ENCODE measurements at regions not wholly inside any gene's neighbourhood (a gene's known extent, or its start where the extent isn't known, plus 50 kb on each side); places are given as distances from the start of the nearest gene placed in this dataset.
A peak's percentile ranks its signal among the peaks of the same experiment; 100 is the strongest.
"Not testable (repeated sequence)": the region's sequence is repeated elsewhere in the genome, so short reads cannot be mapped to it uniquely, and the experiment has no call there.

DNA sequence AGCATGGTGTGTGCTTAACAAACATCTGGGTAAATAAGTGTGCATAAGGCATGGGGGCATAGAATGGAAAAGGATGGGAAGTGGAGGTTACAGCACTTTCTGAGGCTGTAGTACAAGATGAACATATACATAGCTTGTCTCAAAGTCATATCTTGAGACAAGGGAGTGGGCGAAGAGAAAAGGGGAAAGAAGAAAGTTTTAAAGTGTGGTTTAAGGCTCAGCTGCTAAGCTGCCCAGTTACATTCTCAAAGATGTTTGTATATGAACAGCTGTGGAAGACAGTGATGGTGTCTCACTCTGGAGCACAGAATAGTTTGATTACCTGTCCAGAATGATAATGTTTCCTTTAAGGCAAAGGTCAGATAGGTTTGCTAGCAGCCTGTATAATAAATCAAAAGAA is 61.9 kb upstream of the LANCL2 start:
- no peak for DNase-seq (ENCODE audit: low read depth in 2 of 2)

DNA sequence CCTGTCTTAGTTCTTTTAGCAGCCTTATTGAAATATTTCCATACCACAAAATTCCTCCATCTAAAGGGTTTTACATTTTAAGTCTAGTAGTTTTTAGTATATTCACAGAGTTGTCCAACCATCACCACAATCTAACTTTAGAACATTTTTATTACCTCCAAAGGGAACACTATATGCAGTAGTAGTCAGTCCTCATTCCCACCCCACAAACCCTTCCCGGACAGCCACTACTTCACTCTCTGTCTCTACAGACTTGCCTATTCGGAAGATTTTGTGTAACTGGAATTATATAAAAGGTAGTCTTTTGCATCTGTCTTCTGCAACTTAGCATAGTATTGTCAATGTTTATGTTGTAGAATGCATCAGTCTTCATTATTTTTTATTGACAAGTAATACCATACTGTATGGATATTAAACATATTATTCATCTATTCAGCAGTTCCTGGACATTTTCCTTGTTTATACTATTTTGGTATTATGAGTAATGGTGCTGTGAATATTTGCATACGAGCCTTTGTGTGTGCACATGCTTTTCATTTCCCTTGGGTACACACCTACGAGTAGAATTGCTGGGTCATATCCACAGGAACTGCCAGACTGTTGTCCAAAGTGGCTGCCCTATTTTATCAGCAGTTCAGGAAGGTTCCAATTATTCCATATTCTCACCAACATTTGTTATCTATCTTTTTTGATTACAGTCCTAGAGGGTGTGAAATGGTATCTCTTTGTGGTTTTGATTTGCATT is 60.9 kb upstream of the LANCL2 start:
- no peak for DNase-seq (ENCODE audit: low read depth in 2 of 2)

DNA sequence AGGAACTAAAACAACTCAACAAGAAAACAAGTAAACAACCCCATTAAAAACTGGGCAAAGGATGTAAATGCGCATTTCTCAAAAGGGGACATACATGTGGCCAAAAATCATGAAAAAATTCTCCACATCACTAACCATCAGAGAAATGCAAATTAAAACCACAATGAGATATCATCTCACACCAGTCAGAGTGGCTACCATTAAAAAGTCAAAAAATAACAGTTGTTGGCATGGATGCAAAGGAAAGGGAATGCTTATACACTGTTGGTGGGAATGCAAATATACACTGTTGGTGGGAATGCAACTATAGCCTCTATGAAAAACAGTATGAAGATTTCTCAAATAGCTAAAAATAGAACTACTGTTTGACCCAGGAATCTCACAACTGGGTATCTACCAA is 60.0 kb upstream of the LANCL2 start:
- no peak for DNase-seq (ENCODE audit: low read depth in 2 of 2)

DNA sequence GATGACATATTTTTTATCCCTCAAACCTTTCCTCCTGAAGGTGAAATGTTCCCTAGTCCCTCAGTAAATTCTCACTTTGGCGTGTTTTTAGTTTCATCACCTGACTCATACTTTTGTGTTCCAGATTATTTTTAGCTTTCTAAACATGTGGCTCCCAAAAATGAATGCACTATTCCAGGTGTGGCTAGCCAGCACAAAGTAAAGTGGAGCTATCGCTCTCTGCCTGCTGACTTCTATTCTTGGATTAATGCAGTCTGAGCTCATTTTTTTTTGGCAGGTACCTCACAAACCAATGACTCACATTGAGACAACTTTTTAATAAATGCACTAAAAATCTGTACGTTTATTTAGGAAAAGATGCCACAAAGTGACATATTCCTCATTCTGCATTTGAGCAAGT is 58.8 kb upstream of the LANCL2 start:
- no peak for DNase-seq (ENCODE audit: low read depth in 2 of 2)

DNA sequence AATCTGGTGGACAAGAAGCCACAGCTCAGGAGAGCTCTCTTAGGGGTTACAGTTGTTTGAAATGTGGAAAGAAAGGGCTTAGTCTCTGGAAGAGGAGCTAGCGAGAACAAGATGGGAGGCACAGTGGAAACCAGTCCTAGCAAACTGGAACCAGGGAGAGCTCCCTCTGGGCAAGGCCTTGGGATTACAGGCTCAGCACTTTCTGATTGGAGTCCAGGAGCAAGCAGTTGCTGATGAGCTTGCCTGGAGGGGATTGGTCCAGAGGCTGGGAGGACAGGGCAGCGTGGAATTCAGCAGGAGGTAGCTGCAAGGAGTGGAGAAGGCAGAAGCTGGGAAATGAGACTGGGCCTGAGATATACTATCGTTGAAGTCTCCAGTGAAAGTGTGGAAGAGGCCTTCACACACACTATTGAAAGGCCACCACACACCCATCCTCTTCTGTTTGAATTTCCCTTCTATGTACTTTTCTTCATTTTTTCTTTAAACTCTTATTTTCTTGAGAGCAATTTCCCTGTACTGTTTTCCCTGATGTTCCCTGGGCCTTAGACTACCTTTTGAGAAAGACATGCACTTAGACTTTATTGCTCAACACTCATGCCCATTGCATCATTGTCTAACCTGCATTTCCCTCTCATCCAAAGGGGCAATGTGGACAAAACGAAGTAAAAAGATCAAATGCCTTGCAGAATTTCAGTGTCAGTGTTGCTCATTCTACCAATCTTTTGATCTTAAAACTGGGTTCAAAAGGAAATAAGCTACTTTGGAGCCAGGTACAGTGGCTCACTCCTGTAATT is 57.8 kb upstream of the LANCL2 start:
- no peak for DNase-seq (ENCODE audit: low read depth in 2 of 2)

DNA sequence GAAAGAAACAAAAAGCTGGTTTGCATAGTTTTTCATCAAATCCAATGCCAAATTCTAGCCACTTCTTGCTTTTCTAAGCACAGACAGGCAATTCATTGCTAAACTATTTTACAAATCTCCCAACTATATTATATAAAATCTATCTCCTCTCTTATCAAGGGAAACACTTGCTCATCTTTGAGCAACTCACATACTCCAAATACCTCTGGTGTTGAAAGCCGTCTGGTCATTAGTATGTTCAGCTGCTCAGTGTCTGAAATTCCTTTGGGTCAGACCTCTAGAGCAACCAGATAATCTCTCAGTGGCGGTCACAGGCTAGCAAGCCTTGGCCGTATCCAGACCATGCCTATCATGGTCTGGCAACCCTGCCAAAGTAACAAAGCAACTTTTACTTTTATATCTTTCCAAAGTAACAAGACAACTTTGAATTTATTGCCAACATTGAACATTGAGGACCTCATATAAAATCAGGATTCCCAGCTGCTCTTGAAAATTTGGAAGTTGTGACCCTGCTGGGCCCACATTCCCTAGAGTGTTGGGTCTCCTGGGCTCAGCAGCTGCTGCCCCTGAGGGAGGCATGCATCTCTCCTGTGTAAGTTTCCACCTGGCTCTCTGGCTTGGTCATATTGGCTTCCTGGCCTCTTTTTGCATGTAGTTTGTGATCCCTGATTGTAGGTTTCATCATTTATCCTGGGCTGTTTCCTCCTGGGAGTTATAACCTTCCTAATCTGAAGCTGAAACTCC is 56.8 kb upstream of the LANCL2 start:
- peak; percentile 40 to 55 for DNase-seq (ENCODE audit: low read depth in 2 of 2)

DNA sequence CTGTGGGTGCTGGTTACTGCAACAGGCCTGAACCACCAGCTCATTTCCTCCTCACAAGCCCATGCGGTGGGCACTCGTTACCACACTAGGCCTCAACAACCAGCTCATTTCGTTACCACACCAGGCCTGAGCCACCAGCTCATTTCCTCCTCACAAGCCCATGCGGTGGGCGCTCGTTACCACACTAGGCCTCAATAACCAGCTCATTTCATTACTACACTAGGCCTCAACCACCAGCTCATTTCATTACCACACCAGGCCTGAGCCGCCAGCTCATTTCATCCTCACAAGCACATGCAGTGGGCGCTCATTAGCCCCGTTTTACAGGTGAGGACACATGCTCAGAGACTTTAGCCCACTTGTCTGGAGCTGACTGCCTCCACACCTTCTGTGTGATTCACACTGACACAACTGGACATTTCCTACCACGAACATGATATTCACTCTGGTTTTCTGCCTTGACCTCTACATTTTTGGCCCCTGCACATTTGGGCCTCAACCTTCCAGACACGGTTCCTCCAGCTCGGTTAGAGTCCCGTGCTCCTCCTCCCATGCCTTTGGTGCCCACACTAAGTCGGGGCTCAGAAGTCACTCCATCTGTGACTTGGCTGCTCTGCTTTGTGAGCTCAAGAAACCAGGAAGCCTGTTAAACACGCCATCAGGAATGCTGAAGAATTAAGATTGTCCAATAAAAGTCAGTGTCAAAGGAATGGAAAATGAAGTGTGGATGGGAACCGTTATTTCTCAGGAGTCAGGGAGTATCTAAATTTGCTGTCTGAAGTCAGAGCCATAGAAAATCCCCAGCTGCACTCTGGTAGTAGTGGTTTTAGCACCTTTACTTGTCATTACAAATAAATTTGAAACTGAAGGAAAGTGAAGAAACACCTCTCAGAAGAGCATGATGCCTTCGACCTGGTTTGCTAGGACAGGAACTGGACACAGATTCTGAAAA is 55.8 kb upstream of the LANCL2 start:
- no peak for DNase-seq (ENCODE audit: low read depth in 2 of 2)

DNA sequence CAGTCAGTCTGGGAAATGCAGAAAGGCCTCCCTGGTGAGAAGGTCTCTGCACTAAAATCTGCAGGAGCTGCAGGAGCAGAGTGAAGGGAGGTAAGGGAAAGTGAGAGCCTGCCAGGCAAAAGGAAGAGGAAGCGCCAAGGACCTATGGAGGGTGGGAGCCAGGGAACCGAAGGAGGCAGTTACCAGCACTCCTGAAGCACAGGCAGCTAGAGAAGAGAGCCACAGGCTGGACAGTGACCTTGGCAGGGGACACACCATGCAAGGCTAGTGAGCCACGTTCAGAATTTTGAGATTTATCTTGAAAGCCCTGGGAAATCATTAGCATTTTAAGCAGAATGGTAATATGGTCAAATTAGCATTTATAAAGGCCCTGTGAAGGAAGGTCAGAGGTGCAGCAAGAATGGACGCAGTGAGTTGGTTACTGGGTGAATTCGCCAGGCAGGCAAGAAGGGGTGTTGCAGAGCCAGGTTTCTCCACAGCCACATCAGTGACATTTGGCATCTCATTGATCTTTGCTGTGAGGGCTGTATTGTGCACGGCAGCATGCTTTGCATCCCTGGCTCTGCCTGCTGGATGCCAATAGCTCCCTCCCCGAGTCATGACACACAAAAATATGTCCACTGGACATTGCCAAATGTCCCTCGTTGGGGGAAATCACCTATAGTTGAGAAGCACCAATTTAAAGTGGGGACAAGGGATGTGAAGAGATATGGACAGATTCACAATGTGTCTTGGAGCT is 54.7 kb upstream of the LANCL2 start:
- DNase-seq (ENCODE audit: low read depth in 2 of 2): no peak

DNA sequence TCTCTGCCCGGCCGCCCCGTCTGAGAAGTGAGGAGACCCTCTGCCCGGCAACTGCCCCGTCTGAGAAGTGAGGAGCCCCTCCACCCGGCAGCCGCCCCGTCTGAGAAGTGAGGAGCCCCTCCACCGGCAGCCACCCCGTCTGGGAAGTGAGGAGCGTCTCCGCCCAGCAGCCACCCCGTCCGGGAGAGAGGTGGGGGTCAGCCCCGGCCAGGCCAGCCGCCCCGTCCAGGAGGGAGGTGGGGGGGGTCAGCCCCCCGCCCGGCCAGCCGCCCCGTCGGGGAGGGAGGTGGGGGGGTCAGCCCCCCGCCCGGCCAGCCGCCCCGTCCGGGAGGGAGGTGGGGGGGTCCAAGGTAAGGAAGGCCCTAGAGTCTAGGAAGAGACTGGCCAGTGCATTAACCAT is 53.2 kb upstream of the LANCL2 start:
- not testable (repeated sequence) for DNase-seq (ENCODE audit: low read depth in 2 of 2)

DNA sequence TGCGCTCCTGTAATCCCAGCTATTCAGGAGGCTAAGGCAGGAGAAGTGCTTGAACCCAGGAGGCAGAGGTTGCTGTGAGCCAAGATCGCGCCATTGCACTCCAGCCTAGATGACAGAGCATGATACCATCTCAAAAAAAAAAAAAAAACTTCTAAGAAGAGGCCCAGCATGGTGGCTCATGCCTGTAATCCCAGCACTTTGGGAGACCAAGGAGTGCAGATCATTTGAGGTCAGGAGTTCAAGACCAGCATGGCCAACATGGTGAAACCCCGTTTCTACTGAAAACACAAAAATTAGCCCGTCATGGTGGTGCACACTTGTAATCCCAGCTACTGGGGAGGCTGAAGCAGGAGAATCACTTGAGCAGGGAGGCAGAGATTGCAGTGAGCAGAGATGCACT is 51.5 kb upstream of the LANCL2 start:
- not testable (repeated sequence) for DNase-seq (ENCODE audit: low read depth in 2 of 2)

DNA sequence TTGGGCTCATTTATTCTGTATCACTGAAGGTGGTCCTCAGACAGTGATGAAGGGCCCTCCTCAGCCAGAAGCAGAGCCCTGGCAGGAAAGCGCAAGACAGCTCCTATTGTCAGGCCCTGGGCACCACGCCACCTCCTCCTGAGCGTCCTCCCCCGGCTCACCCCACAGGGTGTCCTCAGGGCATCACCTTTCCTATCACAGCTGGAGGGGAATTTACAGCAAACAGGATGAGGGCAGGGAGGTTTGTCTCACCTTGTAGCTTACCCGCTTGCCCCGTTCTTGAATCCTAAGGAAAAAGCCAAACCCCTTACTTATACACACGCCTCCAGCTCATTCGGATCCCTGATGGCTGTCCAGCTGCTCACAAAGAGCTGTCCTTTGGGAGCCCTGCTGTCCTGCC is 50.2 kb upstream of the LANCL2 start:
- no peak for DNase-seq (ENCODE audit: low read depth in 2 of 2)
